SK-N-SH treated with all-trans-retinoic acid at 6 μM for 48 hours (cell line): ENCODE measurements at regions not wholly inside any gene's neighbourhood (a gene's known extent, or its start where the extent isn't known, plus 50 kb on each side); places are given as distances from the start of the nearest gene placed in this dataset.
"Not testable (repeated sequence)": the region's sequence is repeated elsewhere in the genome, so short reads cannot be mapped to it uniquely, and the experiment has no call there.

Experiments used
- ATAC-seq: fragments of 200-7000 bp; cut with Tn5 transposase; 3 replicates; pipeline ENCODE4 v1.9.1; 2020; ENCODE audit warnings: mild to moderate bottlenecking, moderate library complexity
- ARNTL ChIP-seq: fragments of 450-650 bp; formaldehyde crosslinking; IDR thresholded peaks from 2 replicates; pipeline ENCODE4 v1.5.0; 2020; ENCODE audit warnings: low read depth, mild to moderate bottlenecking, moderate library complexity, borderline replicate concordance
- BACH2 ChIP-seq: fragments of 250-450 bp; sonication (Bioruptor Pico); IDR thresholded peaks from 2 replicates; pipeline ENCODE4 v1.9.0; 2021; ENCODE audit warnings: mild to moderate bottlenecking, borderline replicate concordance
- CSDC2 ChIP-seq: fragments of 250-450 bp; sonication (Bioruptor Pico); IDR thresholded peaks from 2 replicates; pipeline ENCODE4 v1.5.0; 2020; ENCODE audit warnings: mild to moderate bottlenecking, moderate library complexity
- CSRNP3 ChIP-seq: fragments of 250-450 bp; sonication (Bioruptor Pico); IDR thresholded peaks from 2 replicates; pipeline ENCODE4 v1.5.1; 2021; ENCODE audit warnings: mild to moderate bottlenecking, moderate library complexity
- ESRRG ChIP-seq: fragments of 250-450 bp; sonication (Bioruptor Pico); IDR thresholded peaks from 2 replicates; pipeline ENCODE4 v1.6.1; 2021; ENCODE audit warnings: mild to moderate bottlenecking
- GLIS3 ChIP-seq: fragments of 250-450 bp; sonication (Bioruptor Pico); IDR thresholded peaks from 2 replicates; pipeline ENCODE4 v1.5.0; 2020; ENCODE audit warnings: mild to moderate bottlenecking, moderate library complexity
- ISL1 ChIP-seq: fragments of 250-450 bp; sonication (Bioruptor Pico); IDR thresholded peaks from 2 replicates; pipeline ENCODE4 v2.1.2; 2022; ENCODE audit warnings: mild to moderate bottlenecking, moderate library complexity
- PATZ1 ChIP-seq: fragments of 250-450 bp; sonication (Bioruptor Pico); IDR thresholded peaks from 2 replicates; pipeline ENCODE4 v1.8.0; 2020; ENCODE audit warnings: mild to moderate bottlenecking, moderate library complexity, borderline replicate concordance
- POU6F1 ChIP-seq: fragments of 250-450 bp; sonication (Bioruptor Pico); IDR thresholded peaks from 2 replicates; pipeline ENCODE4 v1.8.0; 2021; ENCODE audit warnings: low read depth, mild to moderate bottlenecking, moderate library complexity, borderline replicate concordance
- PPARA ChIP-seq: fragments of 250-450 bp; sonication (Bioruptor Pico); IDR thresholded peaks from 2 replicates; pipeline ENCODE4 v1.5.0; 2020; ENCODE audit warnings: mild to moderate bottlenecking, borderline replicate concordance
- RARB ChIP-seq: fragments of 250-450 bp; sonication (Bioruptor Pico); IDR thresholded peaks from 2 replicates; pipeline ENCODE4 v1.8.0; 2021; ENCODE audit warnings: mild to moderate bottlenecking, moderate library complexity
- SNAI2 ChIP-seq: fragments of 250-450 bp; sonication (Bioruptor Pico); IDR thresholded peaks from 2 replicates; pipeline ENCODE4 v1.5.0; 2020; ENCODE audit warnings: mild to moderate bottlenecking, moderate library complexity
- TCF4 ChIP-seq: fragments of 250-450 bp; sonication (Bioruptor Pico); IDR thresholded peaks from 2 replicates; pipeline ENCODE4 v1.8.0; 2021; ENCODE audit warnings: mild to moderate bottlenecking, moderate library complexity, borderline replicate concordance
- TOX ChIP-seq: fragments of 250-450 bp; sonication (Bioruptor Pico); IDR thresholded peaks from 2 replicates; pipeline ENCODE4 v1.8.0; 2021; ENCODE audit warnings: mild to moderate bottlenecking, moderate library complexity, borderline replicate concordance
- ZC3H10 ChIP-seq: fragments of 250-450 bp; sonication (Bioruptor Pico); IDR thresholded peaks from 2 replicates; pipeline ENCODE4 v1.5.1; 2021; ENCODE audit warnings: mild to moderate bottlenecking, moderate library complexity
- ZFP3 ChIP-seq: fragments of 250-450 bp; sonication (Bioruptor Pico); IDR thresholded peaks from 2 replicates; pipeline ENCODE4 v1.5.0; 2020; ENCODE audit warnings: mild to moderate bottlenecking, moderate library complexity
- ZNF565 ChIP-seq: fragments of 450-650 bp; formaldehyde crosslinking; conservative IDR thresholded peaks from 2 replicates; pipeline ENCODE4 v1.5.0; 2020; ENCODE audit warnings: low read depth, mild to moderate bottlenecking, moderate library complexity
- ZNF70 ChIP-seq: fragments of 450-650 bp; formaldehyde crosslinking; IDR thresholded peaks from 2 replicates; pipeline ENCODE4 v1.5.0; 2020; ENCODE audit warnings: mild to moderate bottlenecking, moderate library complexity
- ZNF8 ChIP-seq: fragments of 450-650 bp; formaldehyde crosslinking; IDR thresholded peaks from 2 replicates; pipeline ENCODE4 v1.5.0; 2020; ENCODE audit warnings: mild to moderate bottlenecking, moderate library complexity

- no peak for TF ChIP-seq PATZ1 (CRISPR knock-in tag)
Measured at GRCh38 chr3:3951501-3951900, 152.3 kb downstream of the LRRN1 start (continued).

- ATAC-seq: not testable (repeated sequence)
Measured at GRCh38 chr3:3962867-3963266, 163.6 kb downstream of the LRRN1 start.

- no peak for ATAC-seq
- no peak for TF ChIP-seq GLIS3
- no peak for TF ChIP-seq CSDC2
- TF ChIP-seq ESRRG (CRISPR knock-in tag): no peak
- TF ChIP-seq SNAI2 (CRISPR knock-in tag): no peak
- TF ChIP-seq BACH2 (CRISPR knock-in tag): no peak
- no peak for TF ChIP-seq ZNF70 (CRISPR knock-in tag)
- no peak for TF ChIP-seq RARB (CRISPR knock-in tag)
- TF ChIP-seq ZC3H10 (CRISPR knock-in tag): no peak
- no peak for TF ChIP-seq TCF4 (CRISPR knock-in tag)
- no peak for TF ChIP-seq PATZ1 (CRISPR knock-in tag)
- TF ChIP-seq ARNTL (CRISPR knock-in tag): no peak
- TF ChIP-seq ZNF8 (CRISPR knock-in tag): no peak
- no peak for TF ChIP-seq TOX (CRISPR knock-in tag)
Measured at GRCh38 chr3:3984053-3984452, 184.8 kb downstream of the LRRN1 start.

- TF ChIP-seq ZC3H10 (CRISPR knock-in tag) (no peak), ZFP3 (CRISPR knock-in tag) (no peak), PPARA (CRISPR knock-in tag) (no peak), ARNTL (CRISPR knock-in tag) (no peak), SNAI2 (CRISPR knock-in tag) (no peak), RARB (CRISPR knock-in tag) (no peak), TCF4 (CRISPR knock-in tag) (no peak), GLIS3 (no peak)
- TF ChIP-seq, all 23 proteins: peak for 0
- ATAC-seq: no peak
Measured at GRCh38 chr3:3991598-3991997, 192.4 kb downstream of the LRRN1 start.

GRCh38 chr3:3992312-3992874, 193.2 kb downstream of the LRRN1 start:
- ATAC-seq: no peak
- TF ChIP-seq CSDC2 (no peak), ZC3H10 (CRISPR knock-in tag) (no peak)

- no peak for TF ChIP-seq ZFP3 (CRISPR knock-in tag)
- no peak for ATAC-seq
Measured at GRCh38 chr3:3998140-3998922, 199.1 kb downstream of the LRRN1 start.

GRCh38 chr3:3999340-3999739, 200.1 kb downstream of the LRRN1 start:
- peak; percentile 81 for TF ChIP-seq ZNF8 (CRISPR knock-in tag)
- TF ChIP-seq, all 23 proteins: peak for 1; not testable (repeated sequence) for 22
- not testable (repeated sequence) for ATAC-seq

GRCh38 chr3:4001976-4002375, 202.7 kb downstream of the LRRN1 start:
- no peak for TF ChIP-seq ZNF565
- TF ChIP-seq ISL1 (CRISPR knock-in tag): no peak
- TF ChIP-seq SNAI2 (CRISPR knock-in tag): no peak
- TF ChIP-seq POU6F1: no peak
- no peak for TF ChIP-seq PATZ1 (CRISPR knock-in tag)
- no peak for TF ChIP-seq TCF4 (CRISPR knock-in tag)
- TF ChIP-seq CSRNP3 (CRISPR knock-in tag): no peak
- TF ChIP-seq ZC3H10 (CRISPR knock-in tag): no peak
- TF ChIP-seq GLIS3: no peak
- TF ChIP-seq CSDC2: no peak
- no peak for ATAC-seq
